ENCODE measurements at regions not wholly inside any gene's neighbourhood (a gene's known extent, or its start where the extent isn't known, plus 50 kb on each side); places are given as distances from the start of the nearest gene placed in this dataset.

- H3K27ac ChIP-seq (ENCODE audit: low read depth, low read length), result no peak overlapping the region
- CTCF ChIA-PET, result no interaction called here
- DNase-seq (ENCODE audit: low read depth, low spot score), result no peak
- no peak overlapping the region for H3K4me3 ChIP-seq (ENCODE audit: low read depth, low read length)
- POLR2A ChIA-PET, result no interaction called here
- no peak for TF ChIP-seq CTCF (IDR thresholded peaks at IDR 0.05; ENCODE audit: low read depth, low read length)
- no peaks in the 10 kb centered on the region for H3K27me3 ChIP-seq (ENCODE audit: control insufficient read depth, insufficient read depth, low read length)
- peaks cover 4% of the 10 kb centered on the region for H3K9me3 ChIP-seq (ENCODE audit: control insufficient read depth, insufficient read depth, low read length)
Observed at GRCh38 chr4:166635367-166635766, 598.9 kb downstream of the SPOCK3 start.

GRCh38 chr4:166637816-166638215 is 596.5 kb downstream of the SPOCK3 start:
- ChIA-PET POLR2A (no interaction called here), CTCF (no interaction called here)
- H3K27ac ChIP-seq (ENCODE audit: low read depth, low read length), result no peak overlapping the region
- no peak overlapping the region for H3K4me3 ChIP-seq (ENCODE audit: low read depth, low read length)
- no peaks in the 10 kb centered on the region for H3K27me3 ChIP-seq (ENCODE audit: control insufficient read depth, insufficient read depth, low read length)
- peaks cover 4% of the 10 kb centered on the region for H3K9me3 ChIP-seq (ENCODE audit: control insufficient read depth, insufficient read depth, low read length)
- TF ChIP-seq CTCF (IDR thresholded peaks at IDR 0.05; ENCODE audit: low read depth, low read length), result no peak
- no peak for DNase-seq (ENCODE audit: low read depth, low spot score)

DNA sequence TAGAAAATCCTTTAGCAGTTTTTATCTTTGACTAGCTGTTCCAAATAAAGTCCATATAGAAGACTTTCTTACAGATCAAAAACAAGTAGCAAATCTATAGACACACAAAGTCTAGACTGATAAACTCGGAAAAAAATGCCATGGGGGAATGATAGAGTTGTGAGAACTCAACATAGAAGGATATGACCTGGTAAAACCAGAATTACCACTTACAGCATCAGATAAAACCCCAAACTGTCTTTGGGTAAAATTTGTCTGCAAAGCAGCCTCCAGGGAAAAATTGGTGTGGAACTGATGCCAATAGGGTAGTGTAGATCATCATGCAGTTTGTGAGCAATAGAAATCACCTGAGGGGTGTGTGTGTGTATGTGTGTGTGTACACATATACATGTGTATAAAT is 579.1 kb downstream of the SPOCK3 start:
- POLR2A ChIA-PET, result no interaction called here
- no peaks in the 10 kb centered on the region for H3K27me3 ChIP-seq (ENCODE audit: control insufficient read depth, insufficient read depth, low read length)
- no peak overlapping the region for H3K4me3 ChIP-seq (ENCODE audit: low read depth, low read length)
- H3K9me3 ChIP-seq (ENCODE audit: control insufficient read depth, insufficient read depth, low read length), result peaks cover 2% of the 10 kb centered on the region; the same call in 1 of the 2 replicates
- DNase-seq (ENCODE audit: low read depth, low spot score), result no peak
- CTCF ChIA-PET, result no interaction called here
- no peak for TF ChIP-seq CTCF (IDR thresholded peaks at IDR 0.05; ENCODE audit: low read depth, low read length)
- no peak overlapping the region for H3K27ac ChIP-seq (ENCODE audit: low read depth, low read length)

- no peak for DNase-seq (ENCODE audit: low read depth, low spot score)
- TF ChIP-seq CTCF (IDR thresholded peaks at IDR 0.05; ENCODE audit: low read depth, low read length), result no peak
- POLR2A ChIA-PET, result no interaction called here
- Histone ChIP-seq H3K9me3 (ENCODE audit: control insufficient read depth, insufficient read depth, low read length) (peaks cover 2% of the 10 kb centered on the region; the same call in 1 of the 2 replicates), H3K27me3 (ENCODE audit: control insufficient read depth, insufficient read depth, low read length) (no peaks in the 10 kb centered on the region), H3K27ac (ENCODE audit: low read depth, low read length) (no peak overlapping the region), H3K4me3 (ENCODE audit: low read depth, low read length) (no peak overlapping the region)
- CTCF ChIA-PET, result no interaction called here
Observed at GRCh38 chr4:166655705-166656104, 578.6 kb downstream of the SPOCK3 start.

- H3K27me3 ChIP-seq (ENCODE audit: control insufficient read depth, insufficient read depth, low read length), result no peaks in the 10 kb centered on the region
- H3K9me3 ChIP-seq (ENCODE audit: control insufficient read depth, insufficient read depth, low read length), result no peaks in the 10 kb centered on the region
- DNase-seq (ENCODE audit: low read depth, low spot score), result no peak
- no peak overlapping the region for H3K27ac ChIP-seq (ENCODE audit: low read depth, low read length)
- no peak overlapping the region for H3K4me3 ChIP-seq (ENCODE audit: low read depth, low read length)
- TF ChIP-seq CTCF (IDR thresholded peaks at IDR 0.05; ENCODE audit: low read depth, low read length), result no peak
- ChIA-PET POLR2A (no interaction called here), CTCF (no interaction called here)
Observed at GRCh38 chr4:166657261-166657660, 577.0 kb downstream of the SPOCK3 start.
